MM.1S (cell line): ENCODE measurements at regions not wholly inside any gene's neighbourhood (a gene's known extent, or its start where the extent isn't known, plus 50 kb on each side); places are given as distances from the start of the nearest gene placed in this dataset.

Experiments
- DNase-seq: peaks from one replicate; pipeline ENCODE4 v3.0.0-alpha.2; 2015
- H2AFZ ChIP-seq: fragments of 300-600 bp; sonication (generic); 2 replicates; pipeline ENCODE4 v1.6.0; 2016; ENCODE audit warnings: antibody characterized with exemption, low read length
- H3F3A ChIP-seq: fragments of 300-600 bp; sonication (generic); 2 replicates; pipeline ENCODE4 v1.6.1; 2016; ENCODE audit warnings: mild to moderate bottlenecking, antibody characterized with exemption, low read length, moderate library complexity, mixed read lengths; ENCODE audit not compliant: insufficient read depth
- H3K27ac ChIP-seq: fragments of 300-600 bp; sonication (generic); 2 replicates; pipeline ENCODE4 v1.5.1; 2016; ENCODE audit warnings: mild to moderate bottlenecking, low read length
- H3K27me3 ChIP-seq: fragments of 300-600 bp; sonication (generic); replicated peaks from 2 replicates; pipeline ENCODE4 v1.6.0; 2016; ENCODE audit warnings: low read length; ENCODE audit not compliant: insufficient read depth
- H3K36me3 ChIP-seq: fragments of 300-600 bp; sonication (generic); replicated peaks from 2 replicates; pipeline ENCODE4 v1.6.1; 2016; ENCODE audit warnings: mild to moderate bottlenecking, low read length, mixed read lengths; ENCODE audit not compliant: insufficient read depth
- H3K4me1 ChIP-seq: fragments of 300-600 bp; sonication (generic); 2 replicates; pipeline ENCODE4 v1.6.1; 2016; ENCODE audit warnings: low read length, mixed read lengths
- H3K4me2 ChIP-seq: fragments of 300-600 bp; sonication (generic); 2 replicates; pipeline ENCODE4 v1.6.0; 2016; ENCODE audit warnings: low read depth, low read length
- H3K4me3 ChIP-seq: fragments of 300-600 bp; sonication (generic); 2 replicates; pipeline ENCODE4 v1.5.1; 2016; ENCODE audit warnings: low read length, mixed read lengths
- H3K79me2 ChIP-seq: fragments of 300-600 bp; sonication (generic); 2 replicates; pipeline ENCODE4 v1.6.1; 2016; ENCODE audit warnings: mixed run types, low read length, mixed read lengths
- H3K9ac ChIP-seq: fragments of 300-600 bp; sonication (generic); 2 replicates; pipeline ENCODE4 v1.6.1; 2016; ENCODE audit warnings: low read length, mixed read lengths
- H3K9me2 ChIP-seq: fragments of 300-600 bp; sonication (generic); replicated peaks from 2 replicates; pipeline ENCODE4 v1.6.1; 2016; ENCODE audit warnings: mild to moderate bottlenecking, low read length, mixed read lengths; ENCODE audit not compliant: insufficient read depth
- H3K9me3 ChIP-seq: fragments of 300-600 bp; sonication (generic); replicated peaks from 2 replicates; pipeline ENCODE4 v1.6.1; 2016; ENCODE audit warnings: mild to moderate bottlenecking, low read length, mixed read lengths; ENCODE audit not compliant: insufficient read depth
- H4K20me1 ChIP-seq: fragments of 300-600 bp; sonication (generic); 2 replicates; pipeline ENCODE4 v1.6.1; 2016; ENCODE audit warnings: mild to moderate bottlenecking, low read length, moderate library complexity, mixed read lengths; ENCODE audit not compliant: insufficient read depth
- EZH2 ChIP-seq: fragments of 300-600 bp; sonication (generic); optimal IDR thresholded peaks from 2 replicates; pipeline ENCODE3; 2017; ENCODE audit warnings: low read depth, mild to moderate bottlenecking, antibody characterized with exemption, low read length, mixed read lengths
- EZH2phosphoT487 ChIP-seq: fragments of 300-600 bp; sonication (generic); IDR thresholded peaks from 2 replicates; pipeline ENCODE4 v1.6.1; 2018; ENCODE audit warnings: antibody characterized with exemption, low read length
- TF ChIP-seq, protein P1 (sequence below): fragments of 300-600 bp; sonication (generic); IDR thresholded peaks from 2 replicates; pipeline ENCODE4 v1.5.1; 2016; ENCODE audit warnings: antibody characterized with exemption, low read length, mixed read lengths

DNA sequence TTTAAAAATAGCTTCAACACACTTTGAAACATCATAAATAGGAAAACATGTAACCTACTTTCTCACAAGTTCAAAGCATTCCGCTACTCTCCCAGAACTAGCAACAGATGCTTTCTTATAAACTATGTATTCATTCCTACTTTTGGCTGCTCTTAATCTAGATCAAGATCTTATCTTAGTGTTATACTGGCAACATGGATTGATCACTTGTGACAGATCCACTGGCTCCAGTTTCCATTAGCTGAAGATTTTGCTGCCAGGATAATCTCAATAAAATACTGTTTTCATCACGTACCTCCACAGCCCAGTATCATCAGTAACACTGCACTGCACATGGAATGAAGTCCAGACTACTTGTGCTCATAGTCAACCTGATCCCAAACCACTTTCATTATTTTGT lies 491.7 kb upstream of the AGTR1 start:
- H3F3A ChIP-seq, result no peaks in the 10 kb centered on the region
- no peaks in the 10 kb centered on the region for H3K27me3 ChIP-seq
- H3K9ac ChIP-seq, result no peak overlapping the region
- no peak overlapping the region for H3K27ac ChIP-seq
- H4K20me1 ChIP-seq, result no peaks in the 10 kb centered on the region
- H3K36me3 ChIP-seq, result no peaks in the 10 kb centered on the region
- no peaks in the 10 kb centered on the region for H3K9me3 ChIP-seq
- no peak overlapping the region for H3K4me3 ChIP-seq
- no peak overlapping the region for H3K4me2 ChIP-seq
- H3K9me2 ChIP-seq, result no peaks in the 10 kb centered on the region
- no peak for DNase-seq
- H2AFZ ChIP-seq, result no peak overlapping the region
- H3K4me1 ChIP-seq, result no peaks in the 10 kb centered on the region
- no peaks in the 10 kb centered on the region for H3K79me2 ChIP-seq
- TF ChIP-seq EZH2phosphoT487 (no peak), EZH2 (no peak)
- TF ChIP-seq, protein P1, sequence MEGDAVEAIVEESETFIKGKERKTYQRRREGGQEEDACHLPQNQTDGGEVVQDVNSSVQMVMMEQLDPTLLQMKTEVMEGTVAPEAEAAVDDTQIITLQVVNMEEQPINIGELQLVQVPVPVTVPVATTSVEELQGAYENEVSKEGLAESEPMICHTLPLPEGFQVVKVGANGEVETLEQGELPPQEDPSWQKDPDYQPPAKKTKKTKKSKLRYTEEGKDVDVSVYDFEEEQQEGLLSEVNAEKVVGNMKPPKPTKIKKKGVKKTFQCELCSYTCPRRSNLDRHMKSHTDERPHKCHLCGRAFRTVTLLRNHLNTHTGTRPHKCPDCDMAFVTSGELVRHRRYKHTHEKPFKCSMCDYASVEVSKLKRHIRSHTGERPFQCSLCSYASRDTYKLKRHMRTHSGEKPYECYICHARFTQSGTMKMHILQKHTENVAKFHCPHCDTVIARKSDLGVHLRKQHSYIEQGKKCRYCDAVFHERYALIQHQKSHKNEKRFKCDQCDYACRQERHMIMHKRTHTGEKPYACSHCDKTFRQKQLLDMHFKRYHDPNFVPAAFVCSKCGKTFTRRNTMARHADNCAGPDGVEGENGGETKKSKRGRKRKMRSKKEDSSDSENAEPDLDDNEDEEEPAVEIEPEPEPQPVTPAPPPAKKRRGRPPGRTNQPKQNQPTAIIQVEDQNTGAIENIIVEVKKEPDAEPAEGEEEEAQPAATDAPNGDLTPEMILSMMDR, result no peak

DNA sequence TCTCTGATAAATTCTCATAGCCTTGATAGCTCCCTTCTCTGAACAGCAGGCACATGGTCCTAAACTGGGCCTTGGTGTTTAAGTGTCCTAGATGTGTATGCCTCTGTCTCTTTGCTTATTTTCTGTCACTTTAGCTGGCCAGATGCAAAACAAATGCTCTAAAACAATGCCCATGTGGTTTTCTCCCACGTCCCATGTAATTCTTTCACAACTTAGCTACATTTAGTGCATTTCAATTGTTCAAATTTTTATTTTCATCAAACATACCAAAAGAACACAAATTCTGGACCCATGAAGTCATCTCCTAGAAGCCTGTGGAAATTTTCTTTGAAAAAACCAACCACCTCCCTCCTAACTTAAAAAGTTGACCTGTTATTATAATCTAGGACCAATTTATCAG lies 491.3 kb upstream of the AGTR1 start:
- DNase-seq, result no peak
- H2AFZ ChIP-seq, result no peak overlapping the region
- H3K4me3 ChIP-seq, result no peak overlapping the region
- H4K20me1 ChIP-seq, result no peaks in the 10 kb centered on the region
- H3K4me2 ChIP-seq, result no peak overlapping the region
- H3K79me2 ChIP-seq, result no peaks in the 10 kb centered on the region
- no peak overlapping the region for H3K9ac ChIP-seq
- H3K9me3 ChIP-seq, result no peaks in the 10 kb centered on the region
- H3K36me3 ChIP-seq, result no peaks in the 10 kb centered on the region
- H3K27me3 ChIP-seq, result no peaks in the 10 kb centered on the region
- H3K9me2 ChIP-seq, result no peaks in the 10 kb centered on the region
- H3K27ac ChIP-seq, result no peak overlapping the region
- H3F3A ChIP-seq, result no peaks in the 10 kb centered on the region
- TF ChIP-seq EZH2 (no peak), EZH2phosphoT487 (no peak)
- TF ChIP-seq, protein P1, result no peak
- H3K4me1 ChIP-seq, result no peaks in the 10 kb centered on the region

DNA sequence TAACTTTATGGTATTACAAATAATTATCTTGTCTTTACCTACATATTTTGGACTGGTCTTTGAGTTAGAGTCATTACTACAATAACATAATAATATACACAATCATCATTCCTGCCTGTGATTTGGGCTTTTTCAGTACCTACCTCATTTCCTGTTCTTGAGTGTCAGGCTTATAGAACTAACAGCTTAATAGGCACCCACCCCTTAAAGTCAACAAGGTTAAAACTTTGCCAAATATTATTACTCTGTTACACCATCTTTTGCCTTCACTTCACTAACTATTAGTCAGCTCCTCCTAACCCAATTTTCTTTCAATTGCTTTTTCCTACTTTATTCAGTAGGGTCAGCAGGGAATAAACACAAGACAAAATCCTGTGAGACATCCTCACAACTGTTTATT lies 488.7 kb upstream of the AGTR1 start:
- no peaks in the 10 kb centered on the region for H3K4me1 ChIP-seq
- TF ChIP-seq EZH2, result no peak
- TF ChIP-seq, protein P1, result no peak
- no peak for TF ChIP-seq EZH2phosphoT487
- no peak for DNase-seq
- H3K9me2 ChIP-seq, result no peaks in the 10 kb centered on the region
- no peak overlapping the region for H3K9ac ChIP-seq
- no peaks in the 10 kb centered on the region for H3K79me2 ChIP-seq
- no peaks in the 10 kb centered on the region for H3F3A ChIP-seq
- no peaks in the 10 kb centered on the region for H3K27me3 ChIP-seq
- H4K20me1 ChIP-seq, result no peaks in the 10 kb centered on the region
- no peaks in the 10 kb centered on the region for H3K9me3 ChIP-seq
- H3K27ac ChIP-seq, result no peak overlapping the region
- H3K4me3 ChIP-seq, result no peak overlapping the region
- no peak overlapping the region for H2AFZ ChIP-seq
- H3K36me3 ChIP-seq, result no peaks in the 10 kb centered on the region
- no peak overlapping the region for H3K4me2 ChIP-seq
